ENCODE measurements at regions not wholly inside any gene's neighbourhood (a gene's known extent, or its start where the extent isn't known, plus 50 kb on each side); places are given as distances from the start of the nearest gene placed in this dataset.
A peak's percentile ranks its signal among the peaks of the same experiment; 100 is the strongest.

GRCh38 chr18:5091741-5092140, 105.3 kb downstream of the AKAIN1 start:
- TF ChIP-seq POLR2A (IDR thresholded peaks at IDR 0.05) (no peak), CTCF (IDR thresholded peaks at IDR 0.05) (no peak)
- WGBS, 4 donors, result 78 to 85% (median 81%) methylated on average over 2 of the region's 2 CpGs
- intact Hi-C loops (cut with DNase I), result no loop called here
- Histone ChIP-seq H3K4me3 (no peak overlapping the region), H3K27ac (no peak overlapping the region), H3K27me3 (no peaks in the 10 kb centered on the region), H3K36me3 (no peaks in the 10 kb centered on the region), H3K9me3 (peaks cover 0 to 28% (median 3%) of the 10 kb centered on the region in 12 donors), H3K4me1 (no peaks in the 10 kb centered on the region)
- no peak for DNase-seq
- ATAC-seq, result no peak

DNA sequence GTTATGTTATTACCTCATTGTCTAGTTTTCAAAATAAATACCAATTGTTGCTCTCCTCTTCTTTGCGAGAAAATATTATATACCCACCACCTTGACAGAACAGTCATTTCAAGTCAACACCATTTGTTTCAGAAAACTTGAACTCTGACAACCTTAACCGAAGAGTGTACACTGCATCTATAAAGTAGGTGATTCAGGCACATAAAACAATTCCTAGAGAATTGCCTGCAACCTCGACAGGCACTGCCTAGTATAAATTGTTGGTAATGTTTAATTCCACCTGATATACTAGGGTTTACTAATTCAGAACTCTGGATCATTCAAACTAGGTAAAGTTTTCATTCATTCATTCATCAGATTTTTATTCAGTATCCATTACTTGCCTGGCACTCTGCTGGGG, 121.8 kb downstream of the AKAIN1 start:
- Histone ChIP-seq H3K4me3 (no peak overlapping the region), H3K36me3 (no peaks in the 10 kb centered on the region), H3K27ac (no peak overlapping the region), H3K27me3 (peaks cover 0 to 8% (median 0%) of the 10 kb centered on the region in 9 donors), H3K4me1 (no peaks in the 10 kb centered on the region), H3K9me3 (no peaks in the 10 kb centered on the region)
- WGBS, 4 donors, result 66 to 79% (median 77%) methylated on average over 3 of the region's 3 CpGs
- DNase-seq, result no peak
- ATAC-seq, result no peak
- TF ChIP-seq POLR2A (IDR thresholded peaks at IDR 0.05) (no peak), CTCF (IDR thresholded peaks at IDR 0.05) (no peak)
- intact Hi-C loops (cut with DNase I), result loop anchor here in 2 of 10 donors (10.0 kb wide), 3 partner anchors 770 to 1810 kb away; no protein-coding TSS in a partner anchor

GRCh38 chr18:5073026-5073944, 123.8 kb downstream of the AKAIN1 start:
- WGBS, 4 donors, result 35 to 44% (median 38%) methylated on average over 9 of the region's 9 CpGs
- H3K4me3 ChIP-seq, result no peak overlapping the region
- H3K36me3 ChIP-seq, result no peaks in the 10 kb centered on the region
- peak in 1 of 5 donors; percentile 9 for DNase-seq
- ATAC-seq, result peak in 3 of 4 donors; percentile 56 to 83 (median 72)
- H3K4me1 ChIP-seq, result no peaks in the 10 kb centered on the region
- TF ChIP-seq POLR2A (IDR thresholded peaks at IDR 0.05) (no peak), CTCF (IDR thresholded peaks at IDR 0.05) (peak in 11 of 12 donors; percentile 26 to 70 (median 51))
- intact Hi-C loops (cut with DNase I), result loop anchor here in 4 of 10 donors (5.0 to 10.0 kb wide), 4 partner anchors 769 to 1812 kb away; no protein-coding TSS in a partner anchor
- no peak overlapping the region for H3K27ac ChIP-seq
- H3K27me3 ChIP-seq, result peaks cover 0 to 3% (median 0%) of the 10 kb centered on the region in 9 donors
- no peaks in the 10 kb centered on the region for H3K9me3 ChIP-seq

DNA sequence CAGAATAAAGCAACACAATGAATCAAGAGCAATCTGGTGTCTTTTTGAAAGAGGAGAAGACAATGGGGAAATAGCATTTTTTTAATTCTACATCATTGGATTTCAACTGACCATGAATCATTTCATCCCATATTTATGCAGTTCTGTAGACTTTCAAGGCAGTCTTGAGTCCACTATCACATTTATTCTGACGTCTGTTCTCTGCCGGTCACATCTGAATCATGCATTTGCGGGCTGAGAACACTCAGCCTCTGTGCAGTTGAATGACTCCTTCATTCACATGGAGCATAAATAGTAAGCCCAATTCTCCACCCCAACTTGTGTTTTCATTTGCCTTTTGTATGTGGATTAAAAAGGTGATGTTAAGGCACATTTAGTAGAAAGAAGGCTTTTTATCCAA, 128.2 kb downstream of the AKAIN1 start:
- 77 to 85% (median 79%) methylated on average over 3 of the region's 3 CpGs for WGBS, 4 donors

More for the DNA sequence above, 128.2 kb downstream of the AKAIN1 start:
- Histone ChIP-seq H3K9me3 (no peaks in the 10 kb centered on the region), H3K36me3 (no peaks in the 10 kb centered on the region), H3K4me1 (no peaks in the 10 kb centered on the region), H3K27ac (no peak overlapping the region), H3K27me3 (peaks cover 0 to 8% (median 0%) of the 10 kb centered on the region in 9 donors), H3K4me3 (no peak overlapping the region)
- TF ChIP-seq CTCF (IDR thresholded peaks at IDR 0.05), result no peak
- TF ChIP-seq POLR2A (IDR thresholded peaks at IDR 0.05), result no peak
- no peak for ATAC-seq
- no peak for DNase-seq
- intact Hi-C loops (cut with DNase I), result no loop called here
